Posterior cingulate gyrus (tissue), 11 donors: ENCODE measurements at regions not wholly inside any gene's neighbourhood (a gene's known extent, or its start where the extent isn't known, plus 50 kb on each side); places are given as distances from the start of the nearest gene placed in this dataset.

Source experiments
- DNase-seq, 10 donors: peaks; one replicate each; pipeline versions ENCODE4 v3.0.0 to v3.0.0-alpha.2; 2020 to 2021; ENCODE audit warnings: mixed read lengths in 3 of 10
- intact Hi-C: fragments of 100-400 bp; cut with DNase I; formaldehyde crosslinking; loops from one replicate; pipeline ENCODE4 v1.15.1; 2023

DNA sequence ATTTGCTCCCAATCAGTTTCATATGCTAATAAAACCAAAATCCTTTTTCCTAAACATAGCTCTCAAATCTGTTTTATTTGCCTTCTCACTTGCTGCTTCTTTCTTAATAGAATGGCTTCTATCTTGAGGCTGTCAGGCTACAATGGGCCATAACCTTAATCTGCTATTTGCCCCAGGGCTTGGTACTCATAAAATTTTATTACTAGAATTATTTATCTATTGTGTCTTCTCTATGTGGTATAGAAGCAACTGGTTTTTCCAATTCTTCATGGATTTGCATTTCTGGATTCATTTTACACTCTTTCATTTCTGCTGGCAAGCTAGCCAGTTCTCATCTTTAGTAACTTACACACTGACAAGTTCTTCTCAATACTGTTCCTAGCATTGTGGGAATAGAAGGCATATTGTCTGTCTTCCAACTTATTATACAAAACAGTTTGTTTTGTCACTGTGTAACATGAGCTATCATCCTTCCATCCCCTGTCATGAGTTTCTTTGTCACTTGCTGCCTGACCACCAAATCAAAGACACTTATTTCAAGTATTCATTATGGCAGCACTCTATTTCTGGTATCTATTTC lies 96.6 kb upstream of the KCNIP4 start:
- DNase-seq = no peak
- intact Hi-C loops = no loop called here

DNA sequence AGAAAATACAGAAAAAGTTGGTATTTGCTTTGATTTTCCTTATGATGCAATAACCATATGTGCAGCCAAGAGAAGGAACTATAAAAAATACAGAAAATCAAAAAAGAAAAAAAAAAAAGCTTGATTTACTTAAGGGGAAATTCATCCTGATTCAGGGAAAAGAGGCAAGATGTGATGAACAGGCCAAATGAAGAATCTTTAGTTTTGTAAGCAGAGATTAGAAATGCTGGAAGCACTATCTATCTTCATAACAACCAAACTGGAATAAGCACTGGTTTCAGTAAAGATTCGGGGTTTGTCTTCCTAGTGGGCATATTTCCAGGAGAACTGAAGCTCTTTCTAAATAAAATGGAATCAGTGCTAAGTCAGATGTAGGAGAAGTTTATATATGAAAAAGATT lies 82.9 kb upstream of the KCNIP4 start:
- no peak for DNase-seq
- intact Hi-C loops = no loop called here

DNA sequence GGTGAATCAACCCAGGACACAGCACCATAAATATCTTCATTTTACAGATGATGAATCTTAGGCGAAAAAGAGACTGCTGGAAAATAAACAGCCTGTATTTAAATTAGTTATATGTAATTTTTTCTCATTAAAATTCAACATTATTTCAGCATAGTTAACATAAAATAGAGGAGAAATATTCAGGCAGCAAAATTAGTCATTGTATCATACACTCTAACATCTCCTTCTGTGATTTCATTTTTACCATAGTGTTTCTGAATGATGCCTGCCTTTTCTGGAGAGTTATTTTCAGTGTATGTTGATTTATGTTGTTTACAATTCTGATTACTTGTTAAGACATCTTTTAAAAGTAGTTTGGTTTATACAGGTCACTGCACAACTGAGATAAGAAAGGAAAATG lies 82.3 kb upstream of the KCNIP4 start:
- intact Hi-C loops = no loop called here
- no peak for DNase-seq

DNA sequence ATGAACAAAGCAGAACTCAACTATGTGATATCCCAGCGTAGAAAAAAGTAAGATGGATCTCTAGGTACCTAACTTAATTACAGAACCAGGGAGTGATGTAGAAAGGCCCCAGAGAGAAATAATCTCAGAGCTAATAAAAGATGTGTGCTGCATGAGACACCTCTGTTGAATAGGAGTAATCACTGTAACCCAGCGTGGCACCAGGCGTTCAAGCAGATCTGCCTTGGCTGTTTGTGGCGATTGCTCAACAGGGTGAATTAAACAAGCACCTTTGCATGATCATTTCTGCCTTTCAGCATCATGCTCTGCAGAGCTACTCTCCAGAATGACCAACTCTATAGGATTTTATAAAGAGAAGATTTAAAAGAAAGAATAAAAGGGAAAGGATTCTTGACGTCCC lies 81.7 kb upstream of the KCNIP4 start:
- DNase-seq = no peak
- intact Hi-C loops = no loop called here

DNA sequence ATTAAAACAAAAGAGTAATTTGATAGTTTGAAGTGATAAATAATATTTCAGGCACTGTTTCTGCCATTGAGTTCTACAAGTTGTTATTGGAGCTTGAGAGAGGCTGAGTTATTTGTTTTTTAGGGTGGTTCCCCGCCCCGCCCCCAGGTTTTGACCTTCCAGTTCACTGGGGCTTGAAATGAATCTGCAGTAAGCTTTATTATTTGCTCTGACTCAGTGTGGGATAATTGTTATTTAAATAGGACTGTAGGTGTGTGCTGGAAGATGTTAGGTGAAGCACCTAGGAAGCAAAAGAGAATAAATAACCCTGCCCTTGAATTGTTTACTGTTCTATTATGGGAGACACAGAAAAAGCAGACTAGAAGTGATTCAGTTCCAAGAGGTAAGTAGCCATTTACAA lies 81.2 kb upstream of the KCNIP4 start:
- intact Hi-C loops = no loop called here
- DNase-seq = peak in 1 of 10 donors; percentile 55

DNA sequence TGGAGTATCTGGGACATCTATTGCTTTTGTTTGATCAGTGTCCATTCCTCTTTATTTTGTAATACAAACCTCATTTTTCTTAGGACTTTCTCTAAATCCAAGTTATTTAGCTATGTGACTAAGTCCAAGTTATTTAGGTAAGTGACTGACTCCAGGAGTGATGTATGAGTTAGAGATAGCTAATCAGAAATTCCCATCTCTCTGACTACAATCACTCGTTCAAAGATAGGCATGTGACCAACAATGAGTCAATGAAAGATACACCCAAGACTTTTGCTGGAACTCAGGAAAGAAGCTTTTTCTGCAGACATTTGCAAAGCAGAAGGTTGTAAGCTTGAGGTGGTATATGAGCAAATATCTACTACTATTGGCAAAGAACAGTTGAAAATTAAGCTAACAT lies 72.5 kb upstream of the KCNIP4 start:
- intact Hi-C loops = no loop called here
- no peak for DNase-seq

DNA sequence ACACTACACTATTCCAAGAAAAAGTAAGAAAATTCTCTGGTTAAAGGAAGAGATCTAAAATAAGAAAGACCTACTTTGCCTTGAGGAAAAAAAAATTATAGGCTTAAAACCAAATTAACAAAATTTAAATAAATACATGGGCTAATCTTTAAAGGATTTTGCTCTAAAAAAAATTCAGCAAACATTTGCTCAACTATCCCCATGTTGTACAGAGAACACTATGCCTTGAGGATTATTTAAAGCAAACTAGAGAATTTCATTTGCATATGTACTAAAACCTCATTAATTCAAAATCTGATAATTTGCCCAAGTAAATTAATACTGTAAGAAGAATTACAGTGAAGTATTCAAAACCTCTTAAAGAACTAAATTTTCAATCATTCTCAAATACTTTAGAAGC lies 71.6 kb upstream of the KCNIP4 start:
- intact Hi-C loops = no loop called here
- no peak for DNase-seq

DNA sequence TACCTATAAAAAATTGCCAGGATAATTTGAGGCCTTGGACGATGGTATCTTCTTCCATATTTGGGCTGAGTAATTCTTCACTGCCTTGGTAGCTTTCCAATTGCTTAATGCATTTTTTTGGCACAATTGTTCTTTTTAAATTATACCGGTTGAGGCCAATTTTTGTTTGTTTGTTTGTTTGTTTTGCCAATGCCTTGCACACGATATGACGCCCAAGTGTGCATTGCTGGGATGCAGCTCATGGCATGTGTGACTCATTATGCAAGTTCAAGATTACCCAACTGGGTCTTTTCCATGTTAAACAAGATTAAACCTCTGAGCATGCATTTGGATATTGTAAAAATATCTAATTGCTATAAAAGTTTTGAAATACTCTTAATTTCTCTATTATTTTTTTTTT lies 71.1 kb upstream of the KCNIP4 start:
- intact Hi-C loops = no loop called here
- no peak for DNase-seq

DNA sequence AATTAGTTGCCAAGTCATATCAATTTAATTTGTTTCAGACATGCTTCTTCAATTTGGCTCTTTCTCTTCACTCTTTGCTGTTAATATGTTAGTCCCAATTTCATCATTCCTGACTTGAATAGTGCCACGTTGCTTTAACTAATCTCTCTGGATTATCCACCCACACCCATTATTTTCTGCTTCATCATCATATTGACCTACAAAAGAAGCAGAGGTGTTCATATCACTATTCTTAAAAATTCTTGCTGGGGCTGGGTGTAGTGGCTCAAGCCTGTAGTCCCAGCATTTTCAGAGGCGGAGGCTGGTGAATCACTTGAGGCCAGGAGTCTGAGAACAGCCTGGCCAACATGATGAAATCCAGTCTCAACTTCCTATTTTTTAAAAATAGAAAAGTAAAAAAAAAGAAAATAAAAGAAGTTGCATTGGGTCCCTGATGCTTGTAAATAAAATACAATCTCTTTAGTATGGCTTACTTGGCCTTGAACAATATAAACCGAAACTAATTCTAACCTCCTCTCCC lies 65.7 kb upstream of the KCNIP4 start:
- DNase-seq = no peak
- intact Hi-C loops = no loop called here

DNA sequence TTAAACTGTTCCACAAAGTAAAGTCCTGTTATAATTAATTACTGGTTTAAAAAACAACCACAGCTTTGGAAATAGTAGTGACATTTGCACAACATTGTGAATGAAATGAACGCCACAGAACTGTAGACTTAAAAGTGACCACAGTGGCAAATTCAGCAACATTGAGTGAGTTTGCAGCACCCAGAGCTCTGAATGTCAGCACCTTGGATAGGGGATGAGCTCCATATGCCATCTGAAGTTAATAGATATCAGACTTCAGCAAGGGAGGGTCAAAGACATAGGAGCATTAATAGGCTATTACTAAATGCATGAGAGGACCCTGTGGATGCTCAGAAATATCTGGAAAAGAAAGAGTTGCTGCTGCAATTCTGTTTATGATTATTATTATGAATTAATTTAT lies 55.3 kb upstream of the KCNIP4 start:
- no peak for DNase-seq
- intact Hi-C loops = no loop called here
